NT2/D1 (cell line): ENCODE measurements at regions not wholly inside any gene's neighbourhood (a gene's known extent, or its start where the extent isn't known, plus 50 kb on each side); places are given as distances from the start of the nearest gene placed in this dataset.
"Not testable (repeated sequence)": the region's sequence is repeated elsewhere in the genome, so short reads cannot be mapped to it uniquely, and the experiment has no call there.

Experiments used
- DNase-seq: peaks from one replicate; pipeline ENCODE4 v3.0.0-alpha.2; 2011; ENCODE audit warnings: low read depth, low spot score
- H3K27me3 ChIP-seq: 2 replicates; pipeline ENCODE4 v1.6.0; 2011; ENCODE audit warnings: mild to moderate bottlenecking; ENCODE audit not compliant: insufficient read length, insufficient read depth
- H3K36me3 ChIP-seq: 2 replicates; pipeline ENCODE4 v1.6.1; 2011; ENCODE audit warnings: mild to moderate bottlenecking, low read length, mixed read lengths; ENCODE audit not compliant: insufficient read depth, insufficient read length
- H3K4me1 ChIP-seq: 2 replicates; pipeline ENCODE4 v1.5.1; 2011; ENCODE audit not compliant: insufficient read depth, insufficient read length
- H3K4me3 ChIP-seq: 2 replicates; pipeline ENCODE4 v1.5.1; 2011; ENCODE audit warnings: low read depth; ENCODE audit not compliant: insufficient read length
- H3K9ac ChIP-seq: 2 replicates; pipeline ENCODE4 v1.6.0; 2011; ENCODE audit warnings: low read depth; ENCODE audit not compliant: insufficient read length
- H3K9me3 ChIP-seq: 2 replicates; pipeline ENCODE4 v1.5.1; 2011; ENCODE audit warnings: mild to moderate bottlenecking, low read length; ENCODE audit not compliant: insufficient read depth
- SUZ12 ChIP-seq: IDR thresholded peaks from 2 replicates; pipeline ENCODE4 v1.6.1; 2011; ENCODE audit not compliant: insufficient read length, insufficient read depth; ENCODE audit errors: extremely low read depth
- YY1 ChIP-seq: IDR thresholded peaks from 2 replicates; pipeline ENCODE4 v1.6.1; 2011; ENCODE audit not compliant: insufficient read length, insufficient read depth
- ZNF274 ChIP-seq: IDR thresholded peaks from 2 replicates; pipeline ENCODE4 v1.6.1; 2011; ENCODE audit warnings: mild to moderate bottlenecking, low read depth, low read length

DNA sequence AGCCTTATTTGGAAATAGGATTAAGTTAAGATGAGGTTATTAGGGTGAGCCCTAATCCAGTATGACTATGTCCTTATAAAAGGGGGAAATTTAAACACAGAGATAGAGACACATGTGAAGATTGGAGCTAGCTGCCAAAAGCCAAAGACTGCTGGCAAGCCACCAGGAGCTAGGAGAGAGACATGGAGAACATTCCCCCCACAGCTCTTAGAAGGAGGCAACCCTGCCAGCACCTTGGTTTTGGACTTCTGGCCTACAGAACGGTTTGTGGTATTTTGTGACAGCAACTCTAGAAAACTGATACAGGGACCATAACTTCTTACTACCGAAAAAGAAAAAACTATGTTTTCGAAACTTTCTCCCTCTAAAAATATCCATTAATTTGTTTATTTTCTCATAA, 245.3 kb upstream of the RARB start:
- TF ChIP-seq SUZ12 (no peak), YY1 (no peak), ZNF274 (no peak)
- Histone ChIP-seq H3K36me3 (no peaks in the 10 kb centered on the region), H3K27me3 (no peaks in the 10 kb centered on the region), H3K9ac (no peak overlapping the region), H3K4me1 (no peaks in the 10 kb centered on the region), H3K9me3 (no peaks in the 10 kb centered on the region), H3K4me3 (no peak overlapping the region)
- no peak for DNase-seq

DNA sequence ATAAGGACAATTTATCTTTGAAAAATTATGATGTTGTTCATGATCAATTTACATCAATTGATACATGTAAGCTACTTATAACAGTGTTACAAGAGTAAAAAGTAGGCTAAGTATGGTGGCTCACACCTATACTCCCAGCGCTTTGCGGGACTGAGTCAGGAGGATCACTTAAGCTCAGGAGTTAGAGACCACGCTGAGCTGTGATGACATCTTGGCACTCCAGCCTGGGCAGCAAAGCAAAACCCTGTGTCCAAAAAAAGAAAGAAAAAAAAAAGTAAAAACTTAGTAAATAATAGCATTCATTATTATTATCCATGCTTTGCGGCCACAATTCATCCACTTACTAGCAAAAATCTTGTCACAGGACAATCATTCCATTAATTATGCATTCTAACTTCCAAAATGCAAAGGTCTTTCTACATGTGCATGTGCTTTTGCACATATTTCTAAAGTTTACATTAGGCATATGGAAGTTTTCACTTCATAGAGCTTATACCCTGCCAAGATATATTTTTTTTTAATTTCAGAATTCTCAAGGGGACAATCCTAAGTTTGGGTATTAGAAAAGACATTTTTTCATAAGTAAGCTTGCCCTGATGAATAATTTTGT, 243.3 kb upstream of the RARB start:
- TF ChIP-seq SUZ12 (no peak), ZNF274 (no peak), YY1 (no peak)
- H3K4me1 ChIP-seq = no peaks in the 10 kb centered on the region
- no peaks in the 10 kb centered on the region for H3K9me3 ChIP-seq
- no peak overlapping the region for H3K4me3 ChIP-seq
- H3K27me3 ChIP-seq = no peaks in the 10 kb centered on the region
- no peaks in the 10 kb centered on the region for H3K36me3 ChIP-seq
- DNase-seq = no peak
- no peak overlapping the region for H3K9ac ChIP-seq

DNA sequence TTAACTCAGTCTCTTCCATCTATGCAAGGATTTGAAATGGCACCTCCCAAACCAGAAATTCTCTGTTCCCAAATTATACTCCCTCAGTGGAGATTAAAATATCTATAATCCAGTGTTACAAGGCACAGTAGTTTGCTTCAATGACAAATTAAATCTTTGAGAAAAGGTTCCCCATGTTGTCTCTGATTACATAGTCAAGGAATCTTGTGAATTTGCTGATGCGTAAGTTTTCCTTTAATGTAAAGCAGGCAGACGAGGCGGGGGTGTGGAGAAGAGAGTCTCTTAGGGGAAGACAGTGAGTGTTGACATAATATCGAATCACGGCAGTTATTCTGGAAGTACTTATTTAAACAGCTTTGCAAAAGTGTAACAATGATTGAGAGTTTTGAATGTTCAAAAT, 236.4 kb upstream of the RARB start:
- TF ChIP-seq SUZ12 (no peak), YY1 (no peak), ZNF274 (no peak)
- Histone ChIP-seq H3K27me3 (no peaks in the 10 kb centered on the region), H3K9ac (no peak overlapping the region), H3K9me3 (0 out of 2 replicates have a peak, but pooled peaks cover 6% of the 10 kb centered on the region), H3K4me1 (no peaks in the 10 kb centered on the region), H3K4me3 (no peak overlapping the region), H3K36me3 (no peaks in the 10 kb centered on the region)
- no peak for DNase-seq

DNA sequence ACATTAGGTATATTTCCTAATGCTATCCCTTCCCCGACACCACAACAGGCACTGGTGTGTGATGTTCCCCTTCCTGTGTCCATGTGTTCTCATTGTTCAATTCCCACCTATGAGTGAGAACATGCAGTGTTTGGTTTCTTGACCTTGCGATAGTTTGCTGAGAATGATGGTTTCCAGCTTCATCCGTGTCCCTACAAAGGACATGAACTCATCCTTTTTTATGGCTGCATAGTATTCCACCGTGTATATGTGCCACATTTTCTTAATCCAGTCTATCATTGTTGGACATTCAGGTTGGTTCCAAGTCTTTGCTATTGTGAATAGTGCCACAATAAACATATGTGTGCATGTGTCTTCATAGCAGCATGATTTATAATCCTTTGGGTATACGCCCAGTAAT, 228.5 kb upstream of the RARB start:
- H3K4me3 ChIP-seq, H3K27me3 ChIP-seq, H3K36me3 ChIP-seq, H3K4me1 ChIP-seq, H3K9me3 ChIP-seq, DNase-seq, H3K9ac ChIP-seq: not testable (repeated sequence)

DNA sequence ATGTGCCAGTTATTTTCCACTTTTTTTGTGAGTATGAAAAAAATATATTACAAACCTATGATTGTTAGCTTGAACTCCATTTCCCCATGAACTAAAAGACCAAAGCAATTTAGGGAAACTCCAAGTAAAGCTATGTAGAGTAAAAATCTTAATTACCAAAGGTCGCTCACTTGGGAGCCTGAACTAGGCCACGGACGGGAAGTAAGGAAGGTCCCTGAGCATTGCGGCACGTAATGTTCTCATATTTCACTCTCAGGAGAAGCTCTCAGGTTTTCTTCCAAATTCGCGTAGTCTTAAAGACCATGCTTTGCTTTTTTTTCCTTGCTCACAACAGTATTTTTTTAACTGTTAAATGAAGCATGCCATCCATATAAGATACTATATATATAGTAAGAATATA, 215.3 kb upstream of the RARB start:
- TF ChIP-seq YY1 = no peak
- no peak for TF ChIP-seq SUZ12
- no peak for TF ChIP-seq ZNF274
- no peak for DNase-seq
- Histone ChIP-seq H3K9me3 (no peaks in the 10 kb centered on the region), H3K4me3 (no peak overlapping the region), H3K27me3 (no peaks in the 10 kb centered on the region), H3K9ac (no peak overlapping the region), H3K4me1 (no peaks in the 10 kb centered on the region), H3K36me3 (no peaks in the 10 kb centered on the region)

DNA sequence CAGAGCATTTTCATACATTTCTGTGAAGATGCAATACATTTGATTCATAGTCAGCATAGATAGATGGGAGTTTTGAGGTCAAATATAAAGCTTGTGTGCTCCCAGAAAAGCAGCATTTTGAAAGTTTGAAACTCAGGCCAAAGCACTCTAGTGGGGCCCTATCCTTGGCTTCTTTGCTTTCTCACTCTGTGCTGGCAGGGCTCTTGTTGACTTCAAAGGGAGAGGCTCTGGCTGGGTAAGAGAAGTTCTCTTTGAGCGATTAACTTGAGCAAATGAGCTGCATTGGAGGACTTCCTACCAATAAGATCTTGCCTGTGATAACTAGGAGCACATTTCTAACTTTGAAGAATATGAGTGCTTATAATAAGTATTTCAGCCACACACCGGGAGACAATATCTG, 214.0 kb upstream of the RARB start:
- TF ChIP-seq YY1 (no peak), SUZ12 (no peak), ZNF274 (no peak)
- H3K36me3 ChIP-seq = no peaks in the 10 kb centered on the region
- no peaks in the 10 kb centered on the region for H3K4me1 ChIP-seq
- no peaks in the 10 kb centered on the region for H3K27me3 ChIP-seq
- no peaks in the 10 kb centered on the region for H3K9me3 ChIP-seq
- no peak overlapping the region for H3K4me3 ChIP-seq
- DNase-seq = no peak
- H3K9ac ChIP-seq = no peak overlapping the region

DNA sequence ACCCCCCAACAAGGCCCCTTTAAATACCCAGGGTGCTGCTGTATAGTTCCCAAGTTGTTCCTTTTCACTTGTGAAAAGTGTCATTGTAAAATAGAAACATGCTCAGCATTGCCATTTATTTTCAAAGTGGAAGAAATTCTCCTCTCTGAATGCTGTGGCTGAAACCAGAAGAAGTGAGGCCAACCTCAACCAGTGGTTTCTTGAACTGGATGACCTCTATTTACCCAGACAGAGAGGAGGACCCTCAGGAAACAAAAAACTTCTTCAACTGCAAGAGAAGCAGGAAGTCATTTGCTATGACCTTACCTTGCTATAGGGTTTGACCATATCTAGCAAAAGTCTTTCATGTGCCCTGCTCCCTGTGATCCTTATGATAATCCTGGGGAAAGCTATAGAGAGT, 209.7 kb upstream of the RARB start:
- H3K4me3 ChIP-seq = no peak overlapping the region
- DNase-seq = no peak
- H3K4me1 ChIP-seq = no peaks in the 10 kb centered on the region
- no peak for TF ChIP-seq ZNF274
- no peak for TF ChIP-seq YY1
- TF ChIP-seq SUZ12 = no peak
- H3K9me3 ChIP-seq = no peaks in the 10 kb centered on the region
- H3K27me3 ChIP-seq = no peaks in the 10 kb centered on the region
- no peaks in the 10 kb centered on the region for H3K36me3 ChIP-seq
- no peak overlapping the region for H3K9ac ChIP-seq

DNA sequence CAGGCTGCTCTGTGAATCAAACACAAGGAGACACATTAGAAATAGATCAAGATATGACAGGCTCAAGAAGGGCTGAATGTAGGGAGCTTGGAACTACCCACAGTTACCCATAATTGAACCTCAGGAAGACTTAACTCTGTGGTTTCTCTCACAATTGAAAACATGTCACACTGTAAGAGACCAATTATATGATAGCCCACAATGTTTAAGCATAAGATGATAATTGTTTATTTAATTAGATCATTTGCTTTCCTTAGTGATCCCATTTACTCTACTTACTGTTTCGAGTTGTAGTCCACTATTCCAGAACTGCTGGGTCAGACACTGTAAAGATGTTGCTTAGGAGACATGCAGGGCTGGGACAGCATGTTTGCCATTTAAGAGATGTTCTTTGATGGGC, 201.3 kb upstream of the RARB start:
- Histone ChIP-seq H3K4me1 (no peaks in the 10 kb centered on the region), H3K4me3 (no peak overlapping the region), H3K36me3 (no peaks in the 10 kb centered on the region), H3K9ac (no peak overlapping the region), H3K9me3 (no peaks in the 10 kb centered on the region), H3K27me3 (no peaks in the 10 kb centered on the region)
- TF ChIP-seq SUZ12 (no peak), ZNF274 (no peak), YY1 (no peak)
- DNase-seq = no peak
